HG03457 (cell line): ENCODE measurements at regions not wholly inside any gene's neighbourhood (a gene's known extent, or its start where the extent isn't known, plus 50 kb on each side); places are given as distances from the start of the nearest gene placed in this dataset.
"Not testable (repeated sequence)": the region's sequence is repeated elsewhere in the genome, so short reads cannot be mapped to it uniquely, and the experiment has no call there.

Experiments used
- ATAC-seq: cut with Tn5 transposase; IDR thresholded peaks from one replicate; pipeline ENCODE4 v1.9.1; 2021; ENCODE audit warnings: moderate number of reproducible peaks; ENCODE audit not compliant: unreplicated experiment

DNA sequence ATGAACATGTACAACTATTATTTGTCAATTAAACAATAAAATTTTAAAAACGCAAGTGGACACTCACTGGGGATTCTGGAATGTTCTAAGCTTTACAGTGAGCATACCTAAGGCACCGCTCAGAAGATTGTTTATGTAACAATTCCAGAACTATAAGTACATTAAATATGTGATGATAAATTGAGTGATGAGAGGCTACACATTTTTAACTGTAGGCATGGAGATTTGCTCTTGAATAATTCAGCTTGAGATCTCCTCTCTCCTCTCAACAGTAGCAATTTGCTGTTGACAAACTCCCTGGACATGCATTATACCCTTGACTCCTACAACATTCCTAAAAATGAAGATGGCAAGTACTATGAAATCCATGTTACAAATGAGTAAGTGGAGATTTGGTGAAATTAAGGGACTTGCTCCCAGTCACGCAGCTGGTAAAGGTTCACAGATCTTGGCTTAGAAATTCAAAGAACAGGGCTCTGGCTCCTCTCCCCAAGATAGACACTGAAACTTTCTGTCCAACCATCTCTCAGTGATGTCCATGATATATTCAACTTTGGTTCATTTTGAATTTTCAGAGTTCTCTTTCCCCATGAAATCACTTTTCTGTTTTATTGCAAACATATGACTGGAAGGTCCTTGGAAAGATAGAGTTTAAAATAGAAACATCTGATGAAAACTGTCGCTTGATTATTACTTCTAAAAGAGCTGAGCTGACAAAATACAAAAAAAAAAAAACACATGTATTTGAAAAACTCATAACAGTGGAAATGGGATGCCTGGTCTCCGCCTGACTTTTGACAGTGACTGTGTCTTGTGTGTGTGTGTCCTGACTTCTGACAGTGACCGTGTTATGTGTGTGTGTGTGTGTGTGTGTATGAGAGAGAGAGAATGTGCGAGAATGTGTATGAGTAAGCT lies 488.3 kb downstream of the TNS3 start:
- no peak for ATAC-seq

- ATAC-seq, result no peak
These were observed 489.6 kb downstream of the TNS3 start for GRCh38 chr7:47092336-47092735.

DNA sequence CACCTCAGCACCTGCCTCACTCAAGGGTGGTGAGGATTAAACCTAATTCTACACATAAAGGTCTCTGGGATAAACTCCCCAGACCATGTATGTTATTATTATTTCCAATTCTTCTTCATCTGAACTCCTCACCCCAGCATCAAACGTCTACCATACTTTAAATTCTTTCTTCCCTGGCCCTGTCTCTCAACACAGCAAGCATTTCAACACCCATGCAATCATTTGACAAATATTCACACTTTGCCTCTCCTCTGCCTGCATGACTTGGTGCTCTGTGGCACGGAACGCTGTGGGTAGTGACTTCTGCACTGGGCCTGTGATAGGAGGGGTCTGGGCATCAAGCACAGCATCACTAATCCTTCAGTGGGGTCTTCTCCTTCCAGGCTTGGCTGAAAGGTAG lies 490.8 kb downstream of the TNS3 start:
- no peak for ATAC-seq

GRCh38 chr7:47089461-47089860 lies 492.4 kb downstream of the TNS3 start:
- ATAC-seq, result no peak

DNA sequence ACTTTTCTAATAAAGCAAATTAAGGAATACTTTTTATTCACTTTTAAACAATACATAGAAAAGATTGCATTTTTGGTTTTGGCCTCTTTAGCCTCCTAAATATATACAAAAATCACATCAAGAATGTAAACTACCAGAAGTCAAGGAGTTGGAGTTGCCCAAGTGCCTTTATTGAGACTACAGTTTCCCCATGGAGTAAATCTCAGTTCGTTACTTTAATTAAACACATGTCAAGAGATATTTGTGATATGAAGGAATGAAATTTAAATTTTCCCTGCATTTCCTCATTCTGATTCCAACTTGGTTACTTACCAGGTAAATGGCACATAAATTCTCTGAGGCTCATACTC lies 492.9 kb downstream of the TNS3 start:
- no peak for ATAC-seq

DNA sequence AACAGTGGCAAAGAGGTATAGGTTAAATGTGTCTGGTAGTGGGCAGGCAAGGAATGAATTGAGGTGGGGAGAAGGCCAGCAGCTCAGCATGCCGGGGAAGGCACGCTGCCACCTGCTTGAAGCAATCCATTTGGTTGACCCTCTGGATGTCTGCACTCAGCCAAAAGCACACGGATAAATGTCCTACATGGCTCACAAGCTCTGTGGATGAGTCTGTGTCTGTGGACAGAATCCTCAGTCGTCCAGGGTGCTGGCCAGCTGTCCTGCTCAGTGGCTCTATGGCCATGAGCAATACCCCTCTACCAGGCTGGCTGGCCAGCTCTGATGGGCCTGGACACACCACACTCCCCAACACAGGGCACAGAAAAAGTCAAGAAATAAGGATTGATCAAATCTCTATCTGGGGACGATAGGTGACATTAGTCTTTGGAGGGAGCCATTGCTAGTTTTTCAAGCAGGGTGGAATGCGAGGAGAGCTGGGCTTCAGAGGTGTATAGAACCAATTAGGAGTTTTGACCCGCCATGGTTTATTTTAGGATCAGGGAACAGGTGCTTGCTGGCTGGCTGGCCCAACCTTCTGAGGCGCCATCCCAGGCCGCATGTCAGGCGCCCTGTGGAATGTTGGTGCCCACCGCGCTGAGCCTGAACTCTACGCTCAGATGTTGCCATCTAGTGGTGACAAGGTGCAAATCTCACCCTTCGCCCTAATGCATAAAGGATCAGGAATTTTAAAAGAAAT lies 493.4 kb downstream of the TNS3 start:
- ATAC-seq, result peak; percentile 52

DNA sequence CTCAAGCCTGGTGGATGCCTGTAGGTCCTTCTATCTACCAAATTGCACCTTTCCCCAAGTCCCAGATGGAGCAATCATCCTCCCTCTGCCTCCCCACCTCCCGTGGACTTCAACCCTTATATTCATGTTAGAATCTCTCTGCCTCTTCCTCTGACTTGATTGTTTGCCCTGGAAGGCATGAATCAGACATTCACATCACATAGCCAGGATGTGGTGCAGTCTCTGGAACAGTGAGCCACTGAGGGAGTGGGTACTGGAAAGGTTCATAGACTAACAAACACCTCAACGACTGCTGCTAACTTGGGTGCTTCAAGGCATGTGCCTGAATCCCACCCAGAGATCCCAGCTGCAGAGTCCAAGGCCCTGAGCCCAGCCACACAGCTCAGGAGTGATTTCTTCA lies 494.0 kb downstream of the TNS3 start:
- ATAC-seq, result no peak

DNA sequence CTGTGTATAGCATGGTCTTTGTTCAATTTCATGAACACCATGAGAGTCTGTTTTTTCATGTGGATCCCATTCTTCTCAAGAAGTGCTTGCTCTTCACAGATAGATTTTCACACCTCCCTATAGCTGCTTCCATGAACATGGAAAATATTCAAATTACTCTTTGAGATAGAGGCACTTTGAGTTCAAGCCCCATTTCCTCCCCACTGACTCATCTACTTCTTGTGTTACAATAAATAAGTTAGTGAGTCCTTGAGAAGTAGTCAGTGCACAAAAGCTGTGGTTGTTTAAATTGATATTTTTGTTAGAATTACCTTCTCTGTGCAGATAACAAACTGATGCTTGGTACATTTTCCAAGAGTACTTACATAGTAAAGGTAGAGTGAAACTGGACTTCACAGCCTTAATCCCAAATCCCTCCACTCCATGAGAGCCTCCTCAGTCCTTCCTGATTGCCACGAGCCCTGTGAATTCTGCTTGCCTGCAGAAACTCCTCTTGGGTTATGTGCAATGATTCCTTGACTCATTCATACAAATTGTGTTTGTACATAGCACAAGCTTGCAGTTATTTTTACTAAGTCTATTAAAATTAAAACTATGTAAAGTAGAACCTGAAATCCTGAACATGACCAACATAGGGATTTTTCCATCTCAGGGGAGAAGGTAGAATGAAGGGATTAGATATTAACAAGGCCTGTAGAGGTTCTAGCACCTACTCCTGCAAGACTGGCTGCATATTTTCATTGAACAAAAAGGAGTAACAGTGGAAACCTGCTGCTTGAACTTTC lies 496.2 kb downstream of the TNS3 start:
- no peak for ATAC-seq

- ATAC-seq, result no peak
These were observed 498.2 kb downstream of the TNS3 start for GRCh38 chr7:47083476-47084250.

DNA sequence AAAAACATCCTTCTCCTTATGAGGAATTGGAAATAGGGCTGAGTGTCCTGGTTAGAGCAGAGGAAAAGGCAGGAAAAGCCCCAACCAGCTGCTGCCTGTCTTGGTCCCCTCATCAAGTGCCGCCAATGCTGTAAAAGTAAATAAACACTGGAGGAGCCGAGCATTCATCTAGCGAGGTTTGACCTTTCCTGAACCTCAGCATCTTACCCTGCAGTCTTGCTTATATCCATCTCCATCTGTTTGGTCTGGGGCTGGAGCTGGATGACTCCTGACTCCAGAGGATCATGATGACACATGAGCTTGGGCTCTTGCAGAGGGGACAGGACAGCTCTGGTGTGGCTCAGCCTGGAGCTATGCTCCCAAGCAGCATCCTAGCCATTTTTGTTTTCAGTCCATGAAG lies 501.1 kb downstream of the TNS3 start:
- no peak for ATAC-seq

GRCh38 chr7:47078241-47078640 lies 503.7 kb downstream of the TNS3 start:
- no peak for ATAC-seq

- ATAC-seq, result no peak
These were observed 507.2 kb downstream of the TNS3 start for GRCh38 chr7:47074702-47075153.

GRCh38 chr7:47073284-47073683 lies 508.6 kb downstream of the TNS3 start:
- no peak for ATAC-seq

DNA sequence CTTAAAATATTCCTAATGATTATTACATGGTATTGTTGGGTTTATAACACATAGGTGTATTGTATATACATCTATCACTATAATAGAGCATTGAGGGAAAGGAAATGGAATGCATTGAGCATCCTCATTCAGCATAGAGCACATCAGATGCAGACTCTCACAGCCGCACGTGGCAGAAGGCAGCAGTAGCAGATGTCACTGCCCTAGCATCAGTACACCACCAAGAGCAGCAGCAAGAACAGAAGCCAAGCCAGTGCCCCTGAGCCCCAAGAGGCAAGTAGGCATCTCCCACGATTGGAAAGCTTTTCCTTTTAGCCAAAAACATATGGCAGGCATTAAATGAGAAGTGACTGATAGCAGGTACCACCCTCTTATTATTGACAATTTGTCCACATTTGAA lies 510.0 kb downstream of the TNS3 start:
- no peak for ATAC-seq

DNA sequence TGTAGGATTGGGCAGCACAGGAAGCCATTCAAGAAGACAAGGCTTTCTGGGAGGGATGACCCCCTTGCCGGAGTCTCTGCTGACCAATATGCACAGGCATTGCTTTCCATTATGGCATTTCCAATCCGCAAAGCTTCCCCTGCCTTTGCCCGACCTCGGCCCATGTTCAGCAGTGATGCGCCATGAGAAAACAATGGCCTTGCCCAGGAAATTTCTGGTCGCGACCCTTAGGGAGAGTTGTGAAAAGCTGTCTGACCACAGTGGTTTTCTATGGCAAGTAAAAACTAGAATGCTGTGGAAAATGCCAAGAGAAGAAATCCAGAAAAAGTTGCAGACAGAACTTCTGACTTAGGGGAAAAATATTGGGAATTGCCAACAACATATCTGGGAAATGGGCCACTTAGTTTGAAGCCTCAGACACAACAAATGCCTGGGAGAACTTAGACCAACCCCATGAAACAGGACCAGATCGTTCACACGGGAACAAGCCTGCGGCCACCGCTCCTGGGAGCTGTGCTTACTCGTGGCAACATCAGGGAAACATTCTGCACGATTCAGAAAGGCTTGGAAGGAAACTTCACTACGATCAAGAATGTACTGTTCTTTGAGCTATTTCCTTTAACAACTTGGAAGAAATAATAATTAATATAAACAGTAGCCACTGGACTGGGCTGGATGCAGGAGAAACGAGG lies 512.4 kb downstream of the TNS3 start:
- ATAC-seq, result no peak

DNA sequence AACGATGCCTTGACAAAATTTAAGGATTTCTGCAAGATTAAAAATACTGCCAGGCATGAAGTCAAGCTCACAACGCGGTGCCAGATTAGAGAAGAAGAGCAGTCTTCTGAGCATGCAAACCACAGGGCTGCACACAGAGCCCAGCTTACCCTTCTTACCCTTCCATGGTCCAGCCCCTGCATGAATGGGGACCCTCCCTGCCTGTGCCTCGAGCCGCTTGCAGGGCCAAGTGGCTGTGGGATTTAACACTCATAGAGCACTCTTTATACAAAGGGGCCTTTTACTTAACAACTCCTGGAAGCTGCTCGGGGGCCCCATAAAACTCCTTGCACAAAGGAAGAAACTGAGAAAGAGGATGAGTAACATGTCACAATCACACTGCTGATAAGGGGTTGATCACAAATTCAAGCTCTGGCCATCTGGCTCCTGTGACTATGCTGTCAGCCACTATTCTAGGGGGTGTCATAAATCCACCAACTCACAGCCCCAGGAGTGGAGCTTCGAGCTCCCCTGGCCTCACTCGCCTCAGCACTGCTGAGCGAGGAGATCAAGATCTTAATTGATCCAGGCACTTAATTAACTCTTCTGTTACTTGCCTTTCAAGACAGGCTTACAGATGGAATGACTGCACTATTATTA lies 514.8 kb downstream of the TNS3 start:
- ATAC-seq, result no peak

DNA sequence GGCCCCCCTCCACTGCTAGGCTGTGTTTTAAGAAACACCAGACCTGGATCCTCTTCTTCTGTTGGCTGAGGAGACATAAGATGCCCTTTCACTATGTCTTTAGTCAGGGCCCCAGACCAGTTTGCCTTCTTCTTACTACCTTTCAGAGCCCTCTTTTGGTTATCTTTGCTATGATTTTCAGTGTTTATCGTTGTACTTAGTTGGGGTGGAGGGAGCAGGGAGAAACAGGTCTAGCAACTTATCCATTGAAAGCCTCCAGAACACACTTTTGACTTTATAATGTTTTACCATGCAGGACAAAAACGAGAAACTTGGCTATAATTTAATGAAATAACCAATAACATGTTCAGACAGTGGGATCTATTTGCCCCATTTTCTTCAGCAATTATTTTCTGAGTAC lies 525.2 kb downstream of the TNS3 start:
- ATAC-seq, result no peak

GRCh38 chr7:47052541-47053208 lies 529.2 kb downstream of the TNS3 start:
- ATAC-seq, result not testable (repeated sequence)

DNA sequence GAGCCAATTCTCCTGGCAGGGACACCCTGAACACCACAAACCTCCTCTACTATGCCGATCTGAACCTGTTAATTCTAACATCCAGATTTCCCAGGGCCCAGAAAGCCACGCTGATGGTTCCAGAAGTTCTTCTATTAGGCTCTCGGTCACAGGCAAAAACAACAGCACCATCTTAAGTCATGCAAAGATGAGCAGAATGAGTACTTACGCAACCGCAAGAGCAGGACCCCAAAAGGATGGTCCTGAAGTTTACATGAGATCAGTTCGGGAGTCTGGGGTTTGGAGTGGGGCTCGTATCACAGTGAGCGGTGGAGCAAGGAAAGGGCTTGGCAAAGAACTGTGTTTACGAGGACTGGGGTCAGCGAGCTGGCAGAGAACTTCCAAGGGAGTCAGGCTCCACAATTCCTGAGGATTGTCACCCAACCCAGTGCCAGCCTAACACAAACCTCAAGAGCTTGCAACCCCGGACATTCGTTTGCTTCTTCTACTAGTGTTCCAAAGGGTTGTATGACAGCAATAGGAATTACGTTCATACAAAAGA lies 532.6 kb downstream of the TNS3 start:
- ATAC-seq, result no peak
